CD4-positive, alpha-beta T cell treated with Interleukin-15 for 4 hours (primary cell): ENCODE measurements at regions not wholly inside any gene's neighbourhood (a gene's known extent, or its start where the extent isn't known, plus 50 kb on each side); places are given as distances from the start of the nearest gene placed in this dataset.
"Not testable (repeated sequence)": the region's sequence is repeated elsewhere in the genome, so short reads cannot be mapped to it uniquely, and the experiment has no call there.

ENCODE experiments used
- DNase-seq: peaks from one replicate; pipeline ENCODE4 v3.0.0-alpha.2; 2020; ENCODE audit warnings: low spot score

DNA sequence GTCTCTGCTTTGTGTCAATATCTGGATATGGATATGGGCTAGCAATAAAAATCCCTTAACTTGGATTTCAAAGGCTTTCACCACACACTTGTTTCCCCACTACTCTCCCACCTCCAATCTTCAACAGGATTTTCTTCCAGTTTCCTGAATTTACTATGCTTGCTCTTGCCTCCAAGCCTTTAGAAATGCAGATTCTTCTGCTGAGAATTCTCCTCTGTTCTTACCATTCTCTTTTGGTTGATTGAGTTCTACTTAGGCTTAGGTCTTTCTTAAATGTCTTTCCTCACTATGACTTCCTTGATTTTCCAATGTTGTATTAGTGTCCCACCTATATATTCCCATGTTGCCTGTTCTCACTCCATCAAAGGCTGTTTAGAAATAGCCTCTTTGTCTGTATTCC, 1502.4 kb upstream of the TENM4 start:
- DNase-seq: no peak

DNA sequence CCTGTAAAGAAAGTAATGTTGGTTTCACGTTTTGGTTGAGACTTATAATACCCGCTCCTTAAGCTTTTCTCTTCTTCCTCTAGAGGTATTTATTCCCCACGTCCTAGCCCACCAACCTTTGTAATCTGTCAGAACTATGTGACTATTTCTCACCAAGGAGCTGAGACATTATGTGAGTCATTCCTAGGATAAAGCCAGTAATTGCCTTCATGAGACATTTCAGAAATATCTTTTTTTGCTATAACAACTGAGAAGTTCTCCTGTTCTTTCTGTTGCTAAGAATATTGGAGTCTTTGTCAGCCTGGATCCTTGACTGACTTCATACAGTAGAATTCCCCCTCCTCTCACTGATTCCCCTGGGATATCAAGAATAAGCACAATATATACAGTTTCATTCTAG, 1497.0 kb upstream of the TENM4 start:
- DNase-seq: no peak

DNA sequence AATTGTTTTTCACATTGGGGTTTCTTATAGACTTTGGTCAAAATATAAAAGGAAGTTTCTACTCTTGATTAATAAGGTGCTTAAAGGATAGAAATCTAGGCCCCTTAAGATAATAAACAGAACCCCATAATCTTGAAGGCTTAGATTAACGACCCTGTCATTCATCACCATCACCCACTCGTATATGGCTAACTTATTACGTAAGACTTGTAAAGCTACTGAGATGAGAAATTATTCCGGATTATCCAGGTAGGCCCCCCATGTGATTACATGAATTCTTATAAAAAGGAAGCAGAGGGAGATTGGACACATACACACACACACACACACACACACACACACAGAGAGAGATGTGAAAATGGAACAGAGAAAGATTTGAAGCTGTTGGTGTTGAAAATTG, 1489.2 kb upstream of the TENM4 start:
- no peak for DNase-seq

DNA sequence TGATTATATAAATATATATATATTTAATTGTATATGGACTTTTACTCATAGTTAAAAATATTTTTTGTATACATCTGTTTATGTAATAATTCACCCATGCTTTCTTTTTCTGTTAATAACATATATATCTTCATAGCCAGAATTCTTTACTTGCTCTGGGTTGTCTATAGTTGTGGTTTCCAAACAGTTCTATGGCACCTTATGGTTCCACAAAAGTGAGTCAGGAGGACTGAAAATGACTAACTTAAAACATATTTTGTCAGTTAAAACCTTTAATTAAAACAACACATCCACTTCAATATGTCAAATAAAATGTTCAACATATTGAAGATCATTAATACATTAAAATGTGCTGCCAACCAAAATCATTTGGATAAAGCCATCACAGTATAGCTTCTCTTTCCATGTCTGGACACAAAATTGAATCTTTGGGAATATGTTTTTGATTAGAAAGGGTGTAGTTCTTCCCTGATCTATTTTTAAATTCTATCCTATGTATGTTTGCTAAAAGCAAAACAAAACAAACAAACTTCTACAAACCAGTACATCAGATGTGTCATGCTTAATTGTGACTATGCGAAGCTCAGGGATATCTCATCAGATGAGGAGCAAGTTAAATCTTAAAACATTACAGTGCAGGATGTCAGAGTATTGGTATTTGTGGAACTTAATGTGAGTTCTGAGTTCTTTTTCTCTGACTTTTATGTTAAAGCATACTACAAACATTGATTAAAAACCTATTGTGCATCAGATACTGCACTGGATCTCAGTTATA, 1488.4 kb upstream of the TENM4 start:
- no peak for DNase-seq

DNA sequence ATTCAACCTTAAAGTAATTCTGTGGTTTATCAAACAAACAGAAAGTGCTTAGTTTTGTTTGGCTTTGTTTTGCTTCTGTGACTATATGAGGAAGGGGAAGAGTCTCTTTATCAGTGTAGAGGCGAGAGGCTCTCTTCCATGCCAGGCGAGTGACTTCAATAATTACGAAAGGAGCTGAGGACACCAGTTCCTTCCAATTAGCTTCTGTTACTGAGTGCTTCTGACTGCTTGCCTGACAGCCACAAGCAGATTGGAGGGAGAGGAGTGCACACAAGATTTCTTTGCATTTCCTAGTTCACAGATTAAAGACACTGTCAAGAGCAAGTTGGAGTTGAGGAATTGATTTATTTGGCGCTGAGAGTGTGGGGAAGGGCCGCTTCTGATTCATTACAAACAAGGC, 1484.5 kb upstream of the TENM4 start:
- DNase-seq: no peak

DNA sequence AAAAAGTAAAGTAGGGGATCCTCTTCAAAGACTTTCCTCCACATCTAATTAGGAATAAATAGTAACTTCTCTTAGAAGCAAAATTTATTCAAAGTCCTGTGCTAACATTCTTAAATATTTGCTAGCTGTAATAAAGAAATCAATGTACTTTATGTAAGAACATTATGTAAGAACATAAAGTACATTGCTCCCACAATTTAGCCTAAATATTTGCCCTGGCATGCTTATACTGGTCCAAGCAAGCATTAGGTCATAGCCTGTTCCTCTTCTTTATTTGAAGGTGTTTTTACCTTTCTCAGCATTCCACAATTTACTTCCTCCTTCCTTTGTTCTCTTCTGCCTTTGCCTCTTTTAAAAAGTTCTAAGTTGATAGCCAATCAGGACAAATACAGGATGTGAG, 1480.5 kb upstream of the TENM4 start:
- DNase-seq: not testable (repeated sequence)

DNA sequence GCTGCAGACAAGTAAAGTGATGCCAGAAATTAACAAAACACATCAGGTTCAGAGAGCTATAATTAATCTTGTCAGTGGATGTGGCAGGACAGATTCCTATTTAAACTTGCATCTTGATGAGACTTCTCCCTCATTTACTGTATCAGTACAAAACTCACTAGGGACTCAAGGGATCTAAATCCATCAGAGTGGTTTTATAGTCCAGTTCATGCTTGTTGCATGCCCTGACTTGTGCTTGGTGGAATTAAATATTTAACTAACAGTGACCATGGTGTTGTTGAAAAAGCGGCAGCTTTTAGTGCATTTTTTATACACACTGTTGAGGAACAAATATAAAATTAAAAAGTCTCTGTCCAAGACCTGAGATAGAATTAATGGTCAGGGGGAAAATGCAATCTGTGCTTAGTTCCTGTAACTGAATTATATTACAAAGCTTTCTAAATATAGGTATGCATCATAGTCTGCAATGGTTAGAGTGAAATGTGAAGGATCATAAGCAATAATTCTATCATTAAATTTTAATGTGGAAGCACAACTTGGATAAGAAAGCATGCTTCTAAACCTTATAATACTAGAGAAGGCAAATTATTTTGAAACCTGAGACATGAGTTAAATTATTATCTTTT, 1475.5 kb upstream of the TENM4 start:
- DNase-seq: no peak

DNA sequence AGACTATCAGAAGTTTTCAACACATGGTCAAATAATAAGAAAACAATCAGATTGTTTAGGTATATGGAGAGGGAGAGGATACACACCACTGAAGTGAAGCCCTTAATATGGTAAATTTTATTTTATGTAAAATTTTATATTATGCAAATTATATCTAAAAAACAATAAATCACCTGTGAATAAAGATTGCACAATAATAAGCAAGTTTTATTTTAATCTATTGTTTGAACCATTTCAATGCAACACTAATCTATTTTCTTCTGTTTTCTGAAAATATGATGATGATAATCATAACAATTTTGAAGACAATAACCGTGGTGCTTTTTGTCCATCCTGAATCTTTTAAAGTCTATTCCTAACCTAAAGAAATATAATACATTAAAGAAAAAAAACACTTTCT, 1473.5 kb upstream of the TENM4 start:
- no peak for DNase-seq

DNA sequence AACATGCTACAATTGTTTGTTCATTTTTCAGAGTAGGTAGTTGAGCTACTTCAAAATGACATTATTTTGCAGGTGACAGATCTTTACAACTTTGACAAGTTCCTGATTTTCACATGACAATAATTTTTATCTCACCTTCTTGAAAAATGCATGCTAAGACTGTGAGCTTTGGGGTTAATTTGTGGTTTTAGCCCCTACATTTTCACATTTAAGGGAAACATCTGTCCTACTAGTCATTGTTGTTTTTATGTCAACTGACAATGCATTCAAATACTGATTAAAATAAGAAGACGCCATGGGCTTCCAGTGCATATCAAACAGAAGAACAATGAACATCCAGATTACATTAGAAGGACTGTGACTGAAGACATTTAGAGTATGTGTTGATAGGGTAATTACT, 1470.8 kb upstream of the TENM4 start:
- no peak for DNase-seq

DNA sequence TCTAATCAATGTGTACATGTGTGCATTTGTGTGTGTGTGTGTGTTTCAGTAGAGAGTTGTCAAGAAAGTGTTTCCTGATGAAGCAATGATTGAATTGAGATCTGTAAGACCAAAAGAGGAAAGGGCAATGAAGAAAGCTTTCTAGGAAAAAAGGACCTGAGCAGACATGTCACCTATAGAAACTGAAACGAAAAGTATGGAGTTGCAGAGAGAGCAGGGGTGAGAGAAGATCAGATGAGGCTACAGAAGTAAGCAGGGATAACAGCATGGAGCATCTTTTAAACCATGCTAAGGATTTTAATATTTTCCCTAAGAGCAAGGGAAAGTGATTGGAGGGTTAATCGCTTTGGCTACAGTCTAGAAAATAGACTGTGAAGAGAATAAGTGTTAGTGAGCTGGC, 1459.4 kb upstream of the TENM4 start:
- no peak for DNase-seq

DNA sequence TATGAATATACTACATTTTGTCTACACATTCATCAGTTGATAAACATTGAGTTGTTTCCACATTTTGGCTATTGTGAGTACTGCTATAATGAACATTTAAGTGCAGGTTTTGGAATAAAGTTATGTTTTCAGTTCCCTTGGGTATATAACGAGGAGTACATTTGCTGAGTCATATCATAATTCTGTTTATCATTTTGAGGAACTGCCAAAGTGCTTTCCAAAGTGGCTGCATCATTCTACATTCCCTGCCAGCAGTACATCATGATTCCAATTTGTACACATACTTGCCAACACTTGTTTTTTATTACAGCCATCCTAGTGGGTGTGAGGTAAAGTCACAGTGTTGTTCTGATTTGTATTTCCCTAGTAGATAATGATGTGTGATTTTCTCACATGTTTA, 1458.6 kb upstream of the TENM4 start:
- no peak for DNase-seq

DNA sequence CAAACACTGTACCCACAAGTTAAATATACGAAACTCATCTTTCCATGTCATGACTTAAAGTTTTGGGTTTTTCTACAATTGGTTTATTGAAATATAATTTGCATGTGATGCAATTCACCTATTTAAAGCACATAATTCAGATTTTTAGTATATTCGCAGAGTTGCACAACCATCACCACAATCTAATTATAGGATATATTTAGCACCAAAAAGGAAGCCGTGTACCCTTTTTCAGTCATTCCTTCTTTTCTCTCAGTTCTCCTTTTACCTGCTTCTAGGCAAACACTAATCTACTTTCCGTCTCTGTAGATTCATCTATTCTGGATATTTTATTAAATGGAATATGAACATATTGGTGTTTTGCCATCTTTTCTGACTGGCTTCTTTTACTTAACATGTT, 1458.1 kb upstream of the TENM4 start:
- DNase-seq: no peak

DNA sequence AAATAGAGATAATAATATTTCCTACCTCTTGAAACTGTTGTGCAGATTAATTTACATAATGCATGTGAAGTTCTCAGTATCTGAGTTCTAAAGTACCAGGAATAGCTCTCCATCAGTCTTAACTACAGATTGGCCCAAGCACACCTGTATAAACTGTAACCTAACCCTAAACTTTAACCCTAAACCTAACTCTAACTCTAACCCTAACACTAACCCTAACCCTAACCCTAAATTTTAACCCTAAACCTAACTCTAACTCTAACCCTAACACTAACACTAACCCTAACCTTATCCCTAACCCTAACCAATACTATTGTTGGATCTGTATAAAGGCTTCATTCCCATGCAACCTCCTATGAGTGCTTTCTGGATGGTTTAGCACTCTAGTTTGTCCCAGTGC, 1445.9 kb upstream of the TENM4 start:
- no peak for DNase-seq

DNA sequence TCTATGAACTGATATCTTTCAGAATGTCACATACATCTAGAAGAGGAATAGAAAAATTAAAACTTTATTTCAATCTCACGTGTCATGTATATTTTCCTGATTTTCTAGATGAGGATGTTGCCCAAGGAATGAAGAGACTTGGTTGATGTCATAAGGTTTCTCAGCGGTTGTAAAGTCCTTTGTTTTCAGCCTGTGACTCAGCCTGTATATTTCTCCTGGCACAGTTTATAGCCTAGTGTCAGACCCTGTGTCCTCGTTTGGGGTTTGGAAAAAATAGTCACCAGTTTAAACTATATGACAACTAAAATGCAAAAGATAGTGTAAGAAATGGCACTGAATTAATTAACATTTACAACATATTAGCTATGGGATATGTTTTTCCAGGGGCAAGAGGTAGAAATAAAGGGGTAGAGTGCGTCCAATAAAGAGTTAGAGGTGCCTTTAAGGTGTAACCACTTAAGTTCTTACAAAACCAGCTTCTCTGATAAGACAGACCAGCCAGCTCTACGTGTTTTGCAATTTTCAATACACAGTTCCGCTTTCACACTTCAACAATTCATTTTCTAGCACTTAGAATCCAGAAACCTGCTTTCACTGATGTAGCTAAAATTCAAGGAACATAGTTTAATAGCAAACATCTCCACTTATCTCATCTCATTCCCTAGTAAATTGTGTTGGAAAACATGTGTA, 1432.6 kb upstream of the TENM4 start:
- DNase-seq: no peak

DNA sequence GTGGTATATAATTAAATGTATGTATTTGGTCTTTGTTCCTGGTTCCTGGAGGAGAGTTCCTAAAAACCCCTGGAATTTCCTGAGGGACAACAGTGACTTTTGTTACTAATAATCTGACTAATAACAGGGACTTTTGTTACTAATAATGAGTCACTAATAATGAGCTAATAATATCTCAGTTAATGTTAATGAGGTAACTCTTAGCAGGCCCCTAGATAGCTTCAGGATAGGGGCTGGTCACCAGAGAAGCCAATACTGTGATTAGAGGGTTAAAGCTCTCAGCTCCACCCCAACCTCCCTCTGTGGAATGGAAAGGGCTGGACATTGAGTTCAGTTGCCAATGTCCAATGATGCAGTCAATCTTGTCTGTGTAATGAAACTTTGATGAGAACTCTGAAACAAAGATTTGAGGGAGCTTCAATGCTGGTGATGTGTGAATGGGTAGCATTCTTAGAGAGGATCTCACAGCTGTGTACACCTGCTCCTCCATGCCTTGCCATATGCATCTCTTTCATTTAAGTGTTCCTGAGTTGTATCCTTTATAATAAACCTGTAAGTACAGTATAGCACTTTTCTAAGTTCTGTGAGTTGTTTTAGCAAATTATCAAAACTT, 1431.4 kb upstream of the TENM4 start:
- no peak for DNase-seq

DNA sequence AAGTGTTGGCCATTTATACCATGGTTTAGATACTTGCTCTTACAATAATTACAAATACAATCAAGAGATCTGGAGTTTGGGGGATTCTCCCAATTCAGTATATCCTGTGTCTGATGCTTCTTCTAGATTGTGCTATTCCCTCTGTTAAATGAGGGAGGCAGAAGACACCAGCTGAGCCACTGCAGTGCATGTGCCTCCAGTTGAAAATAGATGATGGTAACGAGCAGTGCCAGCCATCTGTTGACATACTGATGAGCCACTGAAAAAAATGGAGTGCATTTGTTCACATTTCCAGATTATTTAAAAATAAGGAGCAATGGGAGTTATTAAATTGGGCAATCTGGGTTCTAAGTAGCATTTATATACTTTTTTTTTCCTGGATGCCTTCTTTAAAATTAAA, 1428.0 kb upstream of the TENM4 start:
- no peak for DNase-seq

DNA sequence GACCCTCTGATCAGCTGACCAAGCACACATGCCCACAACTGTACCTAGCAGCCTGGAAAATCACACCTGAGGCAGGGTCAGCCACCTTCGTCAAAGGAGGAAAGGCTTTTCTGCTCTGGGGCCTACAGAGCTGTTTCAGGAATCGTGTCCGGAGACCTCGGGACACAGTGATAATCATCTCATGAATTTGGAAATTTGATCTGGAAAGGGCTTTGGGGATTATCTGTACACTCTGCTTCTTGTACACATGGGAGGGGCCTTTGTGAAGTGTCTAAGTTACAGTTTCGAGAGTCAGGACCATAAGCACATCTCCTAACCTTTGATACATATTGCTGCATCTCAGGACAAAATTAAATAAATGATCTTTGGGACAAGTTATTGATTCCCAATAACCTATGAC, 1421.2 kb upstream of the TENM4 start:
- DNase-seq: no peak

DNA sequence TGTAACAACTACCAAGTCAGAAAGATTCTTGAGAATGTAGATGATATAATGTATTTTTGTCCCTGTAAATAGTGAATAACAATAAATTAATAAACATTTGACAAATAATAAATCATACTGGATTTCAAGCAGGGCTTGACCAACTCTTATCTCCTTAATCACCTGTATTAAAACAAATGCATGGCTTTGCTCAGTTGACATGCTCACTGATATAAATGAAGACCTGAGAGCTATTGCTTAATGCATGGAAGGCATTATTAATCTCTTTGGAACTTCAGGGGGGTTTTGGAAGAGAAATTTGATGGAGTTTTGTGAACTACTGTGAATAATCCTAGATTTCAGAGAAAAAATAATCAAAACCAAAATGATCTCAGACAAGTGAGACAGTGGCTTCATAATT, 1420.4 kb upstream of the TENM4 start:
- DNase-seq: no peak

DNA sequence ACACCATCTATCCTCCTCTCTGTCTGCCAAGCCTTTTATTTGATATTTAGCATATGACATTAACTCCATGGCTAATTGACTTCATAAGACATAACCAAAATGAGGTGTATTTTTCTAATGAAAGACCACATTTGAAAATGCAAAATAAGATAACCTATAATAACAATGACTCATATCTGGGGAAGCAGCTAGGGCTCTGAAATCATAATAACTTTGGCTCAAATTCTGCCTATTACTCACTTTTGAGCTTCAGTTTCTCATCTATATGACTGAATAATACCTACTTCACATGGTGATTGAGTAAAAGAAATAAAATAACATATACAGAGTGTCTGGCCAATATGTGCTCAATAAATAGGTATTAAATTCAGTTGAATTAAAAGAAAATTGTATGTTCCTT, 1419.8 kb upstream of the TENM4 start:
- no peak for DNase-seq

DNA sequence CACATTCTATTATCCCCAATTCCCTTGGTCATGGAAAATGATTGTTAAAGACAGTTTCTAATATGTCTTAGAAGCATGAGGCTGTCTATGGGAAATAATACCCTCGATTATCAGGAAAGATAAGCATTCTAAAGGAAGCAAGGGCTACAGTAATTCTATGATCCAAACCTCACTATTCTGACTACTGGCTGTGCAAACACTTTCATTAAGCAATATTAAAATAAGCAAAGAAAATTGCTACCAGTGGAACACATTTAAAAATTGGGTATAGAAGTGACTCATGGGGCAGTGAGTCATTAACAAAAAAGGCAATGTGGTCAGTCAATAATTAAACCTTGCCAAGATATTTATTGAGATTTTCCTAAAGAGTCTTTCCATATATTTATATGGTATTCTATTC, 1415.2 kb upstream of the TENM4 start:
- no peak for DNase-seq

DNA sequence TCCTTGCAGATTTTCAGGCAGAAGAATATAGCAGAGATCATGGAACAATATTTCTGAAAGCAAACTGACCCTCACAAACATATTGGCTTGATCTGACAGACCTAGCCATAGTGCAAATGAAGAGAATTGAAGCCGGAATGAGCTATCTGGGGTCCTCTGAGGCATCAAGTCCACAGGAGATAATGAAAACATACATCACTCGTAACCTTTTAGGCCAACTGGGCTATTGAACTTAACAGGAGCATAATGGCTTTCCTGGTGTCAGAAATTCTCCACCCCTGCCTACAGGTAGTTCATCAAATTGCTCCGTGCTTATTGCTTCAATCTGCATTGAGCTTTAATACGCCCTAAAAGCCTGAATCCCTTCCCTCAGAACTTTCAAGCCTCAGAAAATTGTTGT, 1414.6 kb upstream of the TENM4 start:
- no peak for DNase-seq

DNA sequence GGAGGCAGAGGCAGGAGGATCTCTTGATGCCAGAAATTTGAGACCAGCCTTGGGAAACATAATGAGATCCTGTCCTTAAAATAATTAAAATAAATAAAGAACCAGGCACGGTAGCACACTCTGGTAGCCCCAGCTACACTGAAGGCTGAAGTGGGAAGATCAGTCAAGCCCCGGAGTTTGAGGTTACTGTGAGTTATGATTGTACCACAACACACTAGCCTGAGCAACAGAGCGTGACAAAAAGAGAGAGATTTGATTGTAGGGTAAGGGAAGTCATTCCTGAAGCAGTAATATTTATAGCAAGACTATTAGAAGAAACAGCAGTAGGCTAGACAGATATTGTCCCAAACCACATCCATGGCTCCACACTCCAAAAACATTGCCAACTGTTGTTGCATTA, 1408.4 kb upstream of the TENM4 start:
- DNase-seq: no peak

DNA sequence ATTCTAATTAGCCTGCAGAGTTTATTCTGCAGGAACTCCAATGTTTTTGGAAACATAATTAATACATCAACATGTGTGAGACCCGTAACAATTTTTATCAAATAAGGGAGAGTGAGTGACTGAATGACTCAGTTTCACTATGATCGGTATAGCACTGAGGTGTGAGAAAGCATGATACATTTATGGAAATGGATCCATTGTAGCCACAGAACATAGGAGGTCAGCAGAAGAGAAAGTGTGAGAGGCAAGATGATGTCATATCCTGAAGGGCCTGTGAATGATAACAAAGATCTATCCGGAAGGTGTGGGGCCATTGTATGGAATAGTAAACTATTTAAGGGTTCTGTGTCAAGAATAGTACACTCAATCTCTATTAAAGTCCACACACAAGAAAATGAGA, 1406.1 kb upstream of the TENM4 start:
- DNase-seq: no peak
